Skeletal muscle satellite cell (primary cell): ENCODE measurements at regions not wholly inside any gene's neighbourhood (a gene's known extent, or its start where the extent isn't known, plus 50 kb on each side); places are given as distances from the start of the nearest gene placed in this dataset.
"Not testable (repeated sequence)": the region's sequence is repeated elsewhere in the genome, so short reads cannot be mapped to it uniquely, and the experiment has no call there.

Source experiments
- H3K27me3 ChIP-seq: 2 replicates; pipeline ENCODE4 v1.7.0; 2013; ENCODE audit warnings: low read length; ENCODE audit not compliant: control insufficient read depth, insufficient read depth
- H3K36me3 ChIP-seq: 2 replicates; pipeline ENCODE4 v1.7.0; 2013; ENCODE audit warnings: mild to moderate bottlenecking, control low read depth, low read length; ENCODE audit not compliant: insufficient read depth
- H3K4me1 ChIP-seq: 2 replicates; pipeline ENCODE4 v1.7.0; 2013; ENCODE audit warnings: low read length; ENCODE audit not compliant: control insufficient read depth, insufficient read depth
- H3K4me2 ChIP-seq: 2 replicates; pipeline ENCODE4 v1.7.0; 2013; ENCODE audit warnings: mild to moderate bottlenecking, low read length
- H3K4me3 ChIP-seq: 2 replicates; pipeline ENCODE4 v1.7.0; 2013; ENCODE audit warnings: low read length
- H3K9ac ChIP-seq: 2 replicates; pipeline ENCODE4 v1.7.0; 2013; ENCODE audit warnings: mild to moderate bottlenecking, low read depth, low read length, moderate library complexity
- H3K9me3 ChIP-seq: replicated peaks from 2 replicates; pipeline ENCODE4 v1.7.0; 2013; ENCODE audit warnings: mild to moderate bottlenecking, control low read depth, low read length

- Histone ChIP-seq H3K9me3 (no peaks in the 10 kb centered on the region), H3K4me1 (peaks cover 25% of the 10 kb centered on the region), H3K36me3 (no peaks in the 10 kb centered on the region), H3K27me3 (no peaks in the 10 kb centered on the region), H3K4me2 (no peak overlapping the region), H3K9ac (no peak overlapping the region), H3K4me3 (no peak overlapping the region)
Measured at GRCh38 chr9:86491468-86492266, 137.5 kb upstream of the TUT7 start.

DNA sequence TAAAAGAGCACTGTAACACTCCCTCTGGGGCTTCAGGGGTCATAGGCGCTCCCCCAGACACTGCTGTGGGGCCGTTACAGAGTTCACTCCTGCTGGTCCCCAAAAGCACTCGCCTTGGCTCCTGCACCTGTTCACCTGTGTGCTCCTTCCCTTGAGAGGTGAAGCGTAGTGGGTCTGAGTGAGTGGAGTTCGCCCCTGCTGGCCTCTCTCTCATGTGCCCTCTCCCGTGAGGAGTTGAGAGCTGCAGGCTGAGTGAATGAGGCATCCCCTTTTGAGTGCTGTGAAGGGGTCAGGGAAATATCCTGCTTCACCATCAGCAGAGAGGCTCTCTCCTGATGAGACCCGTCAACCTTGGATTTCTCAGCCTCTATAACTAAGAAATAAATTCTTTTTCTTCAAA, 134.6 kb upstream of the TUT7 start:
- no peaks in the 10 kb centered on the region for H3K9me3 ChIP-seq
- no peak overlapping the region for H3K4me3 ChIP-seq
- peaks cover 14% of the 10 kb centered on the region for H3K4me1 ChIP-seq
- no peak overlapping the region for H3K9ac ChIP-seq
- H3K36me3 ChIP-seq = no peaks in the 10 kb centered on the region
- no peaks in the 10 kb centered on the region for H3K27me3 ChIP-seq
- H3K4me2 ChIP-seq = no peak overlapping the region

GRCh38 chr9:86488345-86488744, 134.1 kb upstream of the TUT7 start:
- Histone ChIP-seq H3K9ac (no peak overlapping the region), H3K27me3 (no peaks in the 10 kb centered on the region), H3K9me3 (no peaks in the 10 kb centered on the region), H3K4me3 (no peak overlapping the region), H3K4me1 (peaks cover 14% of the 10 kb centered on the region), H3K36me3 (no peaks in the 10 kb centered on the region), H3K4me2 (no peak overlapping the region)

DNA sequence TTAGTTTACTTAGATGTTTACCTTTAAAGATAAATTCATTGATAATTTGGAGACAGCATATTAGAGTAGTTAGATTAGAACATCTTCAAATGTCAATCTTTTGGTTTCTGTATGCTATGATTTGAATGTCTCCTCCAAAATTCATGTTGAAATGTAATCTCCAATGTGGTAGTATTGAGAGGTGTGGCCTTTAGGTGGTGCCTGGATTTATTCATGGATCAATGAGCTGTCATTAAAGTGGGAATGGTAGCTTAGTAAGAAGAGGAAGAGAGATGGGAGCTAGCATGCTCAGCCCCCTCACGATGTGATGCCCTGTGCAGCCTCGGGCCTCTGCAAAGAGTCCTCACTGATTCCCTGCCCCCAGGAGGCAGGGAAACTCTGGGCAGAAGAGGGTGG, 133.6 kb upstream of the TUT7 start:
- H3K27me3 ChIP-seq = no peaks in the 10 kb centered on the region
- peaks cover 14% of the 10 kb centered on the region for H3K4me1 ChIP-seq
- H3K36me3 ChIP-seq = no peaks in the 10 kb centered on the region
- H3K9me3 ChIP-seq = no peaks in the 10 kb centered on the region
- no peak overlapping the region for H3K9ac ChIP-seq
- no peak overlapping the region for H3K4me3 ChIP-seq
- H3K4me2 ChIP-seq = no peak overlapping the region

DNA sequence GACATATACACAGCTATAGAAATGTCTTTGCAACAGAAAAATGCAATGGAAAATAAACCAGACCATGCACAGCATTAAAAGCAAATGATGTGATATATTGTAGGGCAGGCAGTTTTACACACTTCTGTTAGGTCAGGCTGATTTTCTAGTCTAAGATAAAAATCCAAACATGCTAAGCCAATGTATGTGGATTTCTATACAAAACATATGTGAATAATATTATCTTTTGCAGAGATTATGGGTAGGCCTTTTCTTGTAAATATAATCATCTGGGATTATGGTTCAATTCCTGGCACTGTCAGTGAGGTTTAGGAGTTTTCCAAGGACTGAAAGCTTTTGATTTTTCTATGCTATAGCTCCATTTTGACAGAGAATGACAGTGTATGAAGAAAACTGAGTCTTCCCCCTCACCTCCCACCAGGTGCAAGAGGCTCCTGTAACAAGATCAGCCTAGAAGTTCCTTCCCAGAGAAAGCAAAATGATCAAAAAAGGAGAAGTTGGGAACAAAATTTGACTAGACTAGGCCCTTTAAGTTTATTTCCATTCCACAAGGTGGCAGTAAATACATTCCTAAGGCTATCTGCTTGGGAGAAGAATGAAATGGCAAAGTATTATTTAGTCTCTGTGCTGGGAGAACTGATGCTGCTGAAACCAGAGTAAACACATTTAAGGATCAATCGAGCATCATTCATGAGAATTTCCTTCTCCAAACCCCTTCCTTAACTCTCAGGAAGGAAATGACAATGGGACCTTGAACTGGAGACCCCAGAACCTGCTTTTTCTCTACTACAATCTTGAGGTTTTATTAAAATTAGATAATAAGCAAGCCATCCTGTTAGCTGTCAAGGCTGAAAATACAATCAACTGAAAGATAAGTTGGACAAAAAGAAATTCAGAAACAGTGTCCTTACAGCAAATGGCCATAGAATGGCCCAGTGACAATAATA, 133.0 kb upstream of the TUT7 start:
- Histone ChIP-seq H3K4me1 (peaks cover 9% of the 10 kb centered on the region), H3K4me3 (no peak overlapping the region), H3K36me3 (no peaks in the 10 kb centered on the region), H3K27me3 (no peaks in the 10 kb centered on the region), H3K4me2 (no peak overlapping the region), H3K9ac (no peak overlapping the region), H3K9me3 (no peaks in the 10 kb centered on the region)

GRCh38 chr9:86485359-86485758, 131.1 kb upstream of the TUT7 start:
- no peaks in the 10 kb centered on the region for H3K27me3 ChIP-seq
- no peak overlapping the region for H3K4me2 ChIP-seq
- no peaks in the 10 kb centered on the region for H3K9me3 ChIP-seq
- H3K9ac ChIP-seq = no peak overlapping the region
- no peak overlapping the region for H3K4me3 ChIP-seq
- no peaks in the 10 kb centered on the region for H3K4me1 ChIP-seq
- H3K36me3 ChIP-seq = no peaks in the 10 kb centered on the region

- Histone ChIP-seq H3K9me3 (no peaks in the 10 kb centered on the region), H3K27me3 (no peaks in the 10 kb centered on the region), H3K4me3 (no peak overlapping the region), H3K9ac (no peak overlapping the region), H3K36me3 (no peaks in the 10 kb centered on the region), H3K4me2 (no peak overlapping the region), H3K4me1 (no peaks in the 10 kb centered on the region)
Measured at GRCh38 chr9:86483496-86483895, 129.3 kb upstream of the TUT7 start.

GRCh38 chr9:86481466-86481865, 127.3 kb upstream of the TUT7 start:
- H3K36me3 ChIP-seq = no peaks in the 10 kb centered on the region
- no peak overlapping the region for H3K9ac ChIP-seq
- no peaks in the 10 kb centered on the region for H3K27me3 ChIP-seq
- H3K4me2 ChIP-seq = no peak overlapping the region
- no peaks in the 10 kb centered on the region for H3K9me3 ChIP-seq
- H3K4me1 ChIP-seq = no peaks in the 10 kb centered on the region
- H3K4me3 ChIP-seq = no peak overlapping the region

DNA sequence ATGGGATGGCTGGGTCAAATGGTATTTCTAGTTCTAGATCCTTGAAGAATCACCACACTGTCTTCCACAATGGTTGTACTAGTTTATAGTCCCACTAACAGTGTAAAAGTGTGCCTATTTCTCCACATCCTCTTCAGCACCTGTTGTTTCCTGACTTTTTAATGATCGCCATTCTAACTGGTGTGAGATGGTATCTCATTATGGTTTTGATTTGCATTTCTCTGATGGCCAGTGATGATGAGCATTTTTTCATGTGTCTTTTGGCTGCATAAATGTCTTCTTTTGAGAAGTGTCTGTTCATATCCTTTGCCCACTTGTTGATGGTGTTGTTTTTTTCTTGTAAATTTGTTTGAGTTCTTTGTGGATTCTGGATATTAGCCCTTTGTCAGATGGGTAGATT, 121.0 kb upstream of the TUT7 start:
- not testable (repeated sequence) for H3K27me3 ChIP-seq, H3K9ac ChIP-seq, H3K4me3 ChIP-seq, H3K36me3 ChIP-seq, H3K9me3 ChIP-seq, H3K4me2 ChIP-seq, H3K4me1 ChIP-seq

DNA sequence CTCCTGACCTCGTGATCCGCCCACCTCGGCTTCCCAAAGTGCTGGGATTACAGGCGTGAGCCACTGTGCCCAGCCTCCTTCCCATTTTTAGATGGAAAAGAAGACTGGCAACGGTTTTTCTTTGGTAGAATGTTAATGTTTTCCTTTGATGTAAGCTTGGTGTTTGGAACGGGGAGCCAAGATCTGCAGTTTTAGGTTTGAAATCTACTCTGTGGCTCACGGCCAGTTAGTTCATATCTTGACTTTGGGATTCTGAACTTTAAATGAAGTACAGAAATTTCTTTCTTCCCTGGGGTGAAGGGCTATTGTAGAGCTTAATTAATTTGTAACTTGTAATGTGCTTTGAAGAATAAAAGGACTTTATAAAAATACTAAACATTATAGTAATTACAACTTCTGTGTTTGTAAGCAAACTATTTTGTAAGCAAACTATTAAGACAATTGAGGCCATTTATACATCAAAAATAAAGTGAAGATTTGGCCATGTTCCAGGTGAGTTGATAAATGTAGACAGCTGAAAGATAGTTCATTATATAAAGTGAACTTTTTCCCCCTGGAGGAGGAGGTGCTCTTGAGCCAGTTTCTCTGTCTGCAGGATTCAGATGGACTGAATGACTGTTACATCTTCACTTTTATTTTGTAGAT, 117.1 kb upstream of the TUT7 start:
- Histone ChIP-seq H3K4me2 (no peak overlapping the region), H3K27me3 (no peaks in the 10 kb centered on the region), H3K4me1 (peaks cover 9% of the 10 kb centered on the region), H3K36me3 (no peaks in the 10 kb centered on the region), H3K4me3 (no peak overlapping the region), H3K9ac (no peak overlapping the region), H3K9me3 (no peaks in the 10 kb centered on the region)

- H3K36me3 ChIP-seq = no peaks in the 10 kb centered on the region
- no peak overlapping the region for H3K9ac ChIP-seq
- no peak overlapping the region for H3K4me3 ChIP-seq
- H3K9me3 ChIP-seq = no peaks in the 10 kb centered on the region
- H3K4me2 ChIP-seq = no peak overlapping the region
- no peaks in the 10 kb centered on the region for H3K27me3 ChIP-seq
- peaks cover 9% of the 10 kb centered on the region for H3K4me1 ChIP-seq
Measured at GRCh38 chr9:86470326-86470725, 116.1 kb upstream of the TUT7 start.
